Adipose tissue (tissue), 3 donors: ENCODE measurements at regions not wholly inside any gene's neighbourhood (a gene's known extent, or its start where the extent isn't known, plus 50 kb on each side); places are given as distances from the start of the nearest gene placed in this dataset.

Experiments
- H3K27ac ChIP-seq: one replicate; pipeline ENCODE4 v1.5.1; 2013; ENCODE audit warnings: low read depth, low read length
- WGBS, 3 donors: extraction: QIAGEN DNeasy Blood & Tissue Kit; methylation state at CpG; one replicate each; pipeline ENCODE4 v1.1.7; 2013; 5-methylcytosine and 5-hydroxymethylcytosine counted together
- donor health status: healthy with polysubstance abuse.
- donor health status: Bipolar disorder and iron deficiency.
- donor health status: healthy.

DNA sequence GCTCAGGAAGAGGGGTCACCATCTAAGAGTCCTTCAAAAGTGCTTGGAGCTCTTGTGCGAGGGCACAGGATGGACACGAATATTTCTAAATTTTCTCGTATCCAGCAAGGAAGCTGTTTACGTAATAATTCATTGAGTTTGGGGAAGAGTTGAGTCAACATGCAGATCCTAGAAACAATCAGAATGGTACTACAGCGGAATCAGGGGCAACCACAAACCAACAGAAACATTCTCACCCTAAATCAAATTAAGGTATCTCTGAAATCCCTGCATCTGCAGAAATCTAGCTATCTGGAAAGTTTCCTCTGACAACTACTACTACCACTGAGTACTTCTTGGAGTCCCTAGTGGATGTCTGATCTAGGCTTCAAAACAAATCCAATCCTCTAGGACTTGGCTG lies 352.4 kb downstream of the LTN1 start:
- 72 to 76% (median 75%) methylated on average over 5 of the region's 5 CpGs for WGBS, 3 donors
- no peak overlapping the region for H3K27ac ChIP-seq

DNA sequence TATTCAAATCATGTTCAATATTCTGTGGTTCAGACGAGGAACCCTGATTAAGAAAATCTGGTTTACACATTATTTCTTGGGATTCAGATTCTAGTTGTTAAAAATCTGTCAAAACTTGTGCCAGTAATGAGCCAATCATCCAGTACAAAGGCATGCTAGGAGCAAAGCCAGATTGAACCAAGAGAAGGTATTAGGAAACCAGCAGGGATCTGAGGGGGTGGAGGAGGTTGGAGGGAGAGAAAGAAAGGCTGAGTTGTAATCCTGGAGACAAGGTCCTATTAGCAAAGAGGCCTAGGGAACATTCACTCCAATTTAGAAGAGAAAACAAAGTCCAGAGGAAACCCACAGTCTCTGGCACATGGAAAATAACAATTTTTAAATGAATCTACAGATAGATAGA lies 352.9 kb downstream of the LTN1 start:
- whole genome bisulfite sequencing, 3 donors: 68 to 87% (median 85%) methylated on average over 1 of the region's 1 CpG
- H3K27ac ChIP-seq: no peak overlapping the region

DNA sequence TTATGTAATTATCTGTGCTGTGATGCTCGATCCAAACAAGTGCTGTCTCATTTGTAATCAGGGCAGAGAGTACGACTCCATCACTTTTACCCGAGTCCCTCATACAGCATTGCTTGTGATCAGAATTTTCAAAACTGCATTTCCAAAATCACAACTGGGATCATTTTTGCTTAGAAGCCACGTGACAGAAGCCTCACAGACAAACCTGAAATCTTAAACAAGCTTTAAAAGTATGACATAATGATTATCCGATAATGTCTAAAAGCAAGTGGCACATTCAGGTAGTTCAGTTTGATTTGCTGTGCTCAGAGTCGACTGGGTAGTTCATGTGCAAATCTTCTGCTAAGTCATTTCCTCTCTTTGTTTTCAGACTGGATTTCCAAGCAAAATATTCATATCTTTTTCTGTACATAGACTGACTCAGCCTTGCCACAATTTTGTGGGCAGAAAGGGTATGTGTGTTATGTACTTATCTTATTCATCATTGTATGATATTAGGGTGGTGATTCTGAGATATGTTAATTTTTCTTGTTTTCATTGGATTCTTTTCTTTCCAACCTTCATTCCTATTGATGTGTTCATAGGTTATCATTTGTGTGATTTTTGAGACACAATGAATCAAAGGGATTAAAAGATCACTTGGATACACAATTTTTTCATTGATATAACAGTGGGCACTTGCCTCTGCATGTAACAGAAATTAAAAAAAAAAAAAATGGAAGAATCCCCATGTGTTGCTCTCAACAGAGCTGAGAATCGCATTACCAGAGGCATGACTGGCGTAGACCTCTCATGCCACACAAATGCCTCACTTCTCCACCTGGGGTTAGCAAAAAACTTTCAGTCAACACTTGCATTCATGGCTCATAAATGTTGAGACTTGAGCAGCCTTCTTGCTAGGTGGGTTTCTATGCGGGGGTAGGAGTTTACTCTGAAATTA lies 355.7 kb downstream of the LTN1 start:
- WGBS, 3 donors: 67 to 77% (median 69%) methylated on average over 9 of the region's 9 CpGs
- no peak overlapping the region for H3K27ac ChIP-seq

DNA sequence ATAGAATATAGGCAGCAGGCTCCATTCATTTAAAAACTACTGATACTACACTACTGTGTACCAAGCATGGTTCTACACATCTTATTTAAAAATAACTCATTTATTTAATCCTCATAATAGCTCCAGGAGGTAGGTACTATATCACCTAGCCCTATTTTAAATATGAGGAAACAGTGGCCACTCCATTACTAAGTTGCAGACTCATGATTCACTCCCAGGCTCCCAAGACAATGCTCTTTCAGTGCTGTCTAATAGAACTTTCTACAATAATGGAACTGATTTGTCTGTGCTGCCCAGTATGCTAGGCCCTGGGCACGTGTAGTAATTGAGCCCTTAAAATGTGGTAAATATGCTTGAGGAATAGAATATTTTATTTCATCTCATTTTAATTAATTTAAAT lies 357.1 kb downstream of the LTN1 start:
- WGBS, 3 donors: 74 to 100% (median 88%) methylated on average over 1 of the region's 1 CpG
- H3K27ac ChIP-seq: no peak overlapping the region

DNA sequence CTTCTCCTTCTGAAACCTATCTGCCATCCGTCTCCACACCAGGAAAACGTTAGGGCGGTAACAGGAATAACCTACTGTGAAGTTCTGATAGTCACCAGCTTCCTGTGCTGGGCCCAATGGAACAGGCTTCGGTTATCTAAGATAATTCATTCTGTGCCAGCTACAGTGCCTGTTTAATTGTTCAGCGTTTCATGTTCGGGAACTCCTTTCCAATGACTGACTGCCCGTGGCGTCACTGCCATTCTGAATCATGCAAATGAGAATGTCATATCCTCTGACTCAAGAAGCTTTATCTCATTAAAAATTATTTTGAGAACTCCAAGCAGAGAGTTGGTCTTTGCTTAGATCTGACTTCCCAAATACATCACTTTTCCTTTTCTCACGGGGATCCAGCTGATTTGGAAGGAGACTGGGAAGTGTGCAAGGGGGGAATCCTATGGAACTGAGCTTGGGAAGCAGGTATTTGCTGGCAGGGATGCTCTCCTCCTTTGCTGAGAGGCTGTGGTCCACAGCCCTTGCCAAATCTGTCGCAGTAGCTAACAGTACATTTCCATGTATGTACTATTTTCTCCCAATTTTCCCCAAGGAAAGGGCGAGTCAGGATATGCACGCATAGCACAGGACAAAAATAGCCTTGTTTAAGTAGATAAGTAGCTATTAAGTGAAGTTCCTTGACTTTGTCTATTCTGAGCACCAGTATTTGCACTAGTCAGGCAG lies 358.7 kb downstream of the LTN1 start:
- H3K27ac ChIP-seq: no peak overlapping the region
- WGBS, 3 donors: 49 to 80% (median 59%) methylated on average over 12 of the region's 12 CpGs

DNA sequence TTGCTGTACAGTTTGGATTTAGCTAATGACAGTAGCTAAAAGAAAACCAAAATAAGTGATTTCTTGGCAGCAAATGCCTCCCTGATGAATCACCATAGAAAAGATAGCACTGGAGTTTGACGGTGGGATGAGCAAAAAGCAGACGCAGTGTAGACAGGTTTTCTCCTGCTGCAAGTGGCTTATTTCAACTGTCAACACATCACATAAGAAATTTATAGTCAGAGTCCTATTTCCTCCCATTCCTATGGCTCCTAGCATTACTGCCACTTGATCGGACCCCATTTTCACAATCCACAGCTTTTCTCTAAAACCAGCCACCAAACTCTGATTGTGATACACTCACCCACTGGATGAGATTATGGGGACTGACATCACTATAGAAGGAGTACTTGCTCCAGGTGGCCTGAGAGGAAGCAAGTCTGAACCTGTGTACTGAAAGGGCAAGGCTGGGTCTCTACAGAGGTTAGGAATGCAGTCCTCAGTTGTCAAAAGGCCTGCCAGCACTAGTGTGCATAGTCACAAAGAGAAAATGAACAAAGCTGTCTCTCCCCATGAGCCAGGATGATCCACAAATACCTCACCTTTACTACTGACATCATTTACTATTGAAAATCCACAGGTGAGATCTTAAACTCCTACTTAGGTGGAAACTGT lies 359.8 kb downstream of the LTN1 start:
- H3K27ac ChIP-seq: peak overlapping the region; percentile 4
- WGBS, 3 donors: 44 to 66% (median 52%) methylated on average over 3 of the region's 3 CpGs

- no peak overlapping the region for H3K27ac ChIP-seq
These were observed 365.0 kb downstream of the LTN1 start for GRCh38 chr21:28627691-28628090.

GRCh38 chr21:28627261-28627660 lies 365.4 kb downstream of the LTN1 start:
- no peak overlapping the region for H3K27ac ChIP-seq
- WGBS, 3 donors: 75 to 89% (median 88%) methylated on average over 3 of the region's 3 CpGs

- 52 to 93% (median 93%) methylated on average over 1 of the region's 1 CpG for WGBS, 3 donors
These were observed 368.1 kb downstream of the LTN1 start for GRCh38 chr21:28624626-28625025.

GRCh38 chr21:28617300-28617699 lies 375.4 kb downstream of the LTN1 start:
- 93 to 96% (median 94%) methylated on average over 1 of the region's 1 CpG for WGBS, 3 donors
- no peak overlapping the region for H3K27ac ChIP-seq

More at GRCh38 chr21:28624626-28625025, 368.1 kb downstream of the LTN1 start:
- no peak overlapping the region for H3K27ac ChIP-seq

GRCh38 chr21:28615276-28615675 lies 377.4 kb downstream of the LTN1 start:
- 66 to 84% (median 74%) methylated on average over 3 of the region's 3 CpGs for WGBS, 3 donors
- H3K27ac ChIP-seq: no peak overlapping the region

GRCh38 chr21:28614791-28615190 lies 377.9 kb downstream of the LTN1 start:
- no peak overlapping the region for H3K27ac ChIP-seq
- WGBS, 3 donors: 64 to 77% (median 76%) methylated on average over 2 of the region's 2 CpGs

DNA sequence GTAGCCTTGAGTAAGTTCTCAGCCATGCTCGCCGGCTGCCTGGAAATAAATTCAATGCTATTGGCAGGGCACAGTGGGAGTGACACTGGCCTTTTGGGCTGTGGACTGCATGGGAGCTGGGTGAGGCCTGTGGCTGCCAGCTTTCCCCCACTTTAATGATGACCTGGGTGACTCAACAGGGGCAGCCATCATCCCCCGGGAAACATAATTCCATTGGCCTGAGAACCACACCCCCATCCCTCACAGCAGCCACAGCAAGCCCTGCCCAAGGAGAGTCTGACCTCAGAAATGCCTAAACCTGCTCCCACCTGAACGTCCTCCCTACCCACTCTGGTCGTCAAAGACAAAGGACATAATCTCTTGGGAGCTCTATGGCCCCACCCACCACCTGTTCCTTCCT lies 384.0 kb downstream of the LTN1 start:
- 78 to 94% (median 89%) methylated on average over 5 of the region's 5 CpGs for WGBS, 3 donors

GRCh38 chr21:28607545-28607944 lies 385.1 kb downstream of the LTN1 start:
- H3K27ac ChIP-seq: no peak overlapping the region
- 81 to 94% (median 86%) methylated on average over 4 of the region's 4 CpGs for WGBS, 3 donors

More for the DNA sequence above, 384.0 kb downstream of the LTN1 start:
- H3K27ac ChIP-seq: no peak overlapping the region

- H3K27ac ChIP-seq: no peak overlapping the region
- 75 to 85% (median 81%) methylated on average over 3 of the region's 3 CpGs for WGBS, 3 donors
These were observed 387.6 kb downstream of the LTN1 start for GRCh38 chr21:28604946-28605537.

GRCh38 chr21:28602546-28602945 lies 390.1 kb downstream of the LTN1 start:
- H3K27ac ChIP-seq: no peak overlapping the region

DNA sequence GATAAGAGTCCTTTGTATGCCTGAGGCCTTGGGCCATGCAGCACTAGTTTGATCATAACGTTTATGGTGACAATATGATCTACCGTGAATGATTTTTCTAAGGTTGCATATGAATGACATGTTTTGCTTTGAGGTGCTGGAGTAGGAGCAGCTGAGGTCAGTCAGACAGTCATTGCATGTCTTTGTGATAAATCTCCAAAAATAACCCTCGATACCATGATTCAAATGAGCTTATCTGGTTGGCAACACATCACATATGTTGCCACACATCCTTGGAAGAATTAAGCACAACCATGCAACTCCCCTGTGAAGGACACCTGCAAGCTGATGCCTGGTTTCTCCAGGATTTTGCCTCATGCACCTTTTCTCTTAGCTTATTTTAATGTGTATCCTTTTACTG lies 394.5 kb downstream of the LTN1 start:
- WGBS, 3 donors: 84 to 88% (median 87%) methylated on average over 3 of the region's 3 CpGs

DNA sequence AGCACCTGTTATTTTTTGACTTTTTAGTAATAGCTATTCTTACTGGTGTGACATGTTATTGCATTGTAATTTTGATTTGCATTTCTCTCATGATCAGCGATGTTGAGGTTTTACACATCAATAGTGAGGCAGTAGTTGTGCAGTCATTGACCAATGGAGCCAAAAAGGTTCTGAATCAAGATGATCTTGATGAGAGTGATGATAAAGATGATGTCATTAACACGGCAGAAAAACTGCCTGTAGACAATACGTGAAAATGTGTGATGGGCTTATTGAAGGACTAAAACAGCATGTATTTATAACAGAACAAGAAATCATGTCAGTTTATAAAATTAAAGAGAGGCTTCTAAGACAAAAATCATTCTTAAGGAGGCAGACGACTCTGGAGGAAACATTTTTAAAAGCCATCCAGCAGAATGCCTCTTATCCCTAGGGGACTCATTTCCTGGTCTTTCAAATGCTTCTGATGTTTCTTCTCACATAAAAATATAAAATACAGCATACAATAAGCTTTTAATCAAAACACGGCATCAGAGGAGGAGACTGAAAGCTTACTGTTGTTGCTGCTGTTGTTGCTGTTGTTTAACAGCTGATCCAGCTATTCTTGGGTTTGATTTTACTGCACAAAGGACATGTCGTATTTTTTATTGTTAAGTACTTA lies 400.3 kb downstream of the LTN1 start:
- WGBS, 3 donors: 64 to 70% (median 69%) methylated on average over 6 of the region's 6 CpGs
- no peak overlapping the region for H3K27ac ChIP-seq

More for the DNA sequence above, 394.5 kb downstream of the LTN1 start:
- H3K27ac ChIP-seq: no peak overlapping the region
